Coronary artery (tissue), 2 donors: ENCODE measurements at regions not wholly inside any gene's neighbourhood (a gene's known extent, or its start where the extent isn't known, plus 50 kb on each side); places are given as distances from the start of the nearest gene placed in this dataset.
"Not testable (repeated sequence)": the region's sequence is repeated elsewhere in the genome, so short reads cannot be mapped to it uniquely, and the experiment has no call there.

Experiments used
- DNase-seq: peaks from one replicate; pipeline ENCODE4 v3.0.0-alpha.2; 2017; ENCODE audit warnings: low spot score
- H3K27ac ChIP-seq, 2 donors: fragments of 200-600 bp; sonication (generic); one replicate each; pipeline ENCODE4 v1.5.1; 2016 to 2019
- H3K4me3 ChIP-seq: fragments of 200-600 bp; sonication (generic); 2 replicates; pipeline ENCODE4 v1.5.1; 2016; ENCODE audit warnings: mild to moderate bottlenecking, moderate library complexity
- TF ChIP-seq, protein P1 (sequence below): fragments of 200-600 bp; sonication (generic); IDR thresholded peaks from one replicate; pipeline ENCODE4 v1.5.1; 2019; ENCODE audit warnings: antibody characterized with exemption

DNA sequence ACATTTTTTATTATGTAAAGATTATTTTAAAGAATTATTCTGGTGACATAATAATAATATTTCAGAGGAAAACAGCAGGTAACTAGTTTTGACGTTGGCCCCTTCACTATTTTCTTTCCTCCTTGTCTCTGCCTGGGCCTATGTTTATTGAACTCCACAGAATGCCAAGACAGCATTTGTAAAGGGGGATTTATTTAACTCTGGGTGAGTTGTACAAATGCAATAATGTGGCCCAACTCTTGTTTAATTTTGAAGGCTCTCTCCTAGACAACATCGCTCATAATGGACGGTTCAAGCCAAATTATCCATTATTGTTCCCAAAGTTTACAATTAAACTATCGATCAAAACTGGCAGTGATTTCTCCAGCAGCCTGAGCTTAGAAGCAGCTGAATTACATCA, 374.3 kb upstream of the SLC35B3 start:
- H3K27ac ChIP-seq, result no peak overlapping the region
- no peak for DNase-seq
- no peak overlapping the region for H3K4me3 ChIP-seq
- TF ChIP-seq, protein P1, sequence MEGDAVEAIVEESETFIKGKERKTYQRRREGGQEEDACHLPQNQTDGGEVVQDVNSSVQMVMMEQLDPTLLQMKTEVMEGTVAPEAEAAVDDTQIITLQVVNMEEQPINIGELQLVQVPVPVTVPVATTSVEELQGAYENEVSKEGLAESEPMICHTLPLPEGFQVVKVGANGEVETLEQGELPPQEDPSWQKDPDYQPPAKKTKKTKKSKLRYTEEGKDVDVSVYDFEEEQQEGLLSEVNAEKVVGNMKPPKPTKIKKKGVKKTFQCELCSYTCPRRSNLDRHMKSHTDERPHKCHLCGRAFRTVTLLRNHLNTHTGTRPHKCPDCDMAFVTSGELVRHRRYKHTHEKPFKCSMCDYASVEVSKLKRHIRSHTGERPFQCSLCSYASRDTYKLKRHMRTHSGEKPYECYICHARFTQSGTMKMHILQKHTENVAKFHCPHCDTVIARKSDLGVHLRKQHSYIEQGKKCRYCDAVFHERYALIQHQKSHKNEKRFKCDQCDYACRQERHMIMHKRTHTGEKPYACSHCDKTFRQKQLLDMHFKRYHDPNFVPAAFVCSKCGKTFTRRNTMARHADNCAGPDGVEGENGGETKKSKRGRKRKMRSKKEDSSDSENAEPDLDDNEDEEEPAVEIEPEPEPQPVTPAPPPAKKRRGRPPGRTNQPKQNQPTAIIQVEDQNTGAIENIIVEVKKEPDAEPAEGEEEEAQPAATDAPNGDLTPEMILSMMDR, result no peak

DNA sequence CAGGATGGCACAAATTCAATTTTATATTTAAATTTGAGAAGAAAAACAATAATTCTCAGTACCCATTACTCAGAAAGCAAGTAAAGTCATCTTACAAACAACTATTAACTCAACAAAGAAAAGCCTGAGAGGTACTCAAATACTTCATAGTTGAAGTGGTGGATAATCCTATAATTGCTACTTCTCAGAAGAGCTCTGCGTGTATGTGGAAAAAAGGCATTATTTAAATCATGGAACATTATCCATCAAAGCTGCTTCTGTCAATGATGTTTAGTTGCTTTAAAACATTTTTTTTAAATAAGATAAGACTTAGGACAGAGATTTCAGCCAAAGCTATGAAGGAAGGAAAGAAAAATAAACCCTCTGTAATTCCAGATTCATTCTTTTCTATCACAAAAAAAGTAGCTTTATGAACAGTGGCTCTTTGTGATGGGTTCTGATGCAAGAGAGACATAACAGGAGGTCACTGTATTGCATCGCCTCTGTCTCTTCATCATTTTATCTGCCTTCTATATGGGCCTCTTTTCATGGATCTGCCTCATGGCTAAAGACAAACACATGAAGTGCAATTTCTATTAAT, 367.9 kb upstream of the SLC35B3 start:
- DNase-seq, result no peak
- Histone ChIP-seq H3K4me3 (no peak overlapping the region), H3K27ac (no peak overlapping the region)
- TF ChIP-seq, protein P1, result no peak

DNA sequence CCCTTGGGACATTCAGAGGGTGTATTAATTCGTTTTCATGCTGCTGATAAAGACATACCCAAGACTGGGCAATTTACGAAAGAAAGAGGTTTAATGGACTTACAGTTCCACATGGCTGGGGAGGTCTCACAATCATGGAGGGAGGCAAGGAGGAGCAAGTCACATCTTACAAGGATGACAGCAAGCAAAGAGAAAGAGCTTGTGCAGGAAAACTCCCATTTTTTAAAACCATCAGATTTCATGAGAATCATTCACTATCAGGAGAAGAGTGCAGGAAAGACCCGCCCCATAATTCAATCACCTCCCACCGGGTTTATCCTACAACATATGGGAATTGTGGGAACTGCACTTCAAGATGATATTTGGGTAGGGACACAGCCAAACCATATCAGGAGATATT, 367.1 kb upstream of the SLC35B3 start:
- not testable (repeated sequence) for DNase-seq, H3K4me3 ChIP-seq, H3K27ac ChIP-seq

- no peak for DNase-seq
- H3K4me3 ChIP-seq, result no peak overlapping the region
- no peak overlapping the region for H3K27ac ChIP-seq
- TF ChIP-seq, protein P1, result no peak
These were observed 359.1 kb upstream of the SLC35B3 start for GRCh38 chr6:8794420-8794819.

DNA sequence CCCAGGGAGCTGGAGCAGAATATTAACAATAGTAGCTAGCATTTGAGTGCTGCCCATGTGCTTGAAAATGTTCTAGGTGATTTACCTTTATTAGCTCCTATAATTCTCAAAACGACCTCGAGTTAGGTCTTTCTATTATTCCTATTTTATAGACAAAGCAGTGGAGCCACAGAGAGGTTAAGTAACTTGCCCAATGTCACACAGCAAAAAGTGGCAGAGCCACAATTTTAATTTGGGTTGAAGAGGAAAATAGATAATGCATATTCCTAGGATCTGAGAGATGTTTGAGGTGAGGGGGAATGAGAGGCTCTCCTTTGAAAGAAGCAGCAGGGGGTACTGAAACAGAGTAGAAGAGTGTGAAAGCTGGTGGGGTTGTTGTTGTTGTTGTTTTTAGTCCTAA, 354.5 kb upstream of the SLC35B3 start:
- no peak overlapping the region for H3K4me3 ChIP-seq
- H3K27ac ChIP-seq, result no peak overlapping the region
- no peak for DNase-seq
- TF ChIP-seq, protein P1, result no peak

DNA sequence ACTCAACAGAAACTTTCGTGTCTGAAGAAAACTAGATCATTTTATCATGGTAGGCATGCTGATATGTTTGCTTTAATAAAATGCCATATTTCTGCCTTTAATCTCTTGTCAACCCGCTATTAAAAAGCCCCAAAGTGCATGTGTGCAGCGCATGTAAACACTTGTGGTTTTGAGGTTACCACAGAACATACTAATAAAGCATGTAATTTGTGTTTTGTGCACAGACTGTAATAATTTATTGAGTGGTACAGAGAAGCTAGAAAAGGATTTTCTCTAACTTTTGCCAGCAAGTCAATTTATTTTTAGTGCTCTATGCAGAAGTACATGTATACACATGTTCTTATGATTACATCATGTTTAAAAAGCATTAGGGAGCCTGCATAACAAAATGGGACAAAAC, 349.9 kb upstream of the SLC35B3 start:
- H3K27ac ChIP-seq, result no peak overlapping the region
- H3K4me3 ChIP-seq, result no peak overlapping the region
- TF ChIP-seq, protein P1, result no peak
- DNase-seq, result no peak

DNA sequence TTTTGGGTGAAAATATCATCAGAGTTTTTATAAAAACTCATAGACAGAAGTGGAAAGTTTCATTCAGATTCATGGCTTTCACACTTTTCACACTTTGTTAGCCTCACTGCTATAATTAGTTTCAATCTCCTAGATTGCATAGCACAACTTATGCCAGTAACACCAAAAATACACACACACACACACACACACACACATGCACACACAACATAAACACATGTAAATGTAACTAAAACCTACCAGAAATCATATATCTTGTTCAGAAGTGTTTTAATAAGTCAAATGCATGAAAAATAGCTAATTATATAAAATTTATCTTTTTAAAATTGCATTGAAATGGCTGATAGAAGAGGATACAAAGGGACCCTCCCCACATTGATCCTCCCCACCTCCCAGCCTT, 347.8 kb upstream of the SLC35B3 start:
- no peak for DNase-seq
- no peak overlapping the region for H3K27ac ChIP-seq
- no peak overlapping the region for H3K4me3 ChIP-seq
- TF ChIP-seq, protein P1, result no peak

DNA sequence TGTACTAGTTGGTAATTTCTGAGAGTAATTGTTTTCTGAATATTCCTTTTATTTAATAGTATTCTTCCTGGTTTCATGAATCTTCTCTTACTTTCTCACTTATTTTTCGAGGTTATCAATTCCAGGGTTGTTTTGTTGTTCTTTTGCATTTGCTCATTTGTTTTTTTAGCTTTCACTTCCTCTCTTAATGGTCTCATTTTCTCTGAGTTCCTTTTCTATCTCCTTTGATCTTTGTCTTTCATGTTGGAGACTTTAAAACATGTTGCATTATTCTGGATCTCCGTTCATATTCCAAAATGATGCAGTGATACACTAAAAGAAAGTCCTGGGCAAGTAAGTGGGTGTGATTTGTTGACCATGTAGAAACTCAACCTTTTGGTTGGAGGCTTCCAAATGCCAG, 345.3 kb upstream of the SLC35B3 start:
- DNase-seq, result no peak
- Histone ChIP-seq H3K27ac (no peak overlapping the region), H3K4me3 (no peak overlapping the region)
- TF ChIP-seq, protein P1, result no peak
